ENCODE measurements at regions not wholly inside any gene's neighbourhood (a gene's known extent, or its start where the extent isn't known, plus 50 kb on each side); places are given as distances from the start of the nearest gene placed in this dataset.

- no peak for DNase-seq (ENCODE audit: low read depth)
These were observed 553.8 kb downstream of the LRRIQ3 start for GRCh38 chr1:73644198-73644597.

GRCh38 chr1:73639494-73639893 is 558.5 kb downstream of the LRRIQ3 start:
- no peak for DNase-seq (ENCODE audit: low read depth)

- no peak for DNase-seq (ENCODE audit: low read depth)
These were observed 560.7 kb downstream of the LRRIQ3 start for GRCh38 chr1:73637264-73637663.

- no peak for DNase-seq (ENCODE audit: low read depth)
These were observed 563.0 kb downstream of the LRRIQ3 start for GRCh38 chr1:73635021-73635420.

GRCh38 chr1:73627723-73628122 is 570.3 kb downstream of the LRRIQ3 start:
- DNase-seq (ENCODE audit: low read depth), result no peak

GRCh38 chr1:73626326-73626725 is 571.6 kb downstream of the LRRIQ3 start:
- DNase-seq (ENCODE audit: low read depth), result no peak

GRCh38 chr1:73623946-73624345 is 574.0 kb downstream of the LRRIQ3 start:
- no peak for DNase-seq (ENCODE audit: low read depth)

GRCh38 chr1:73617145-73617544 is 580.8 kb downstream of the LRRIQ3 start:
- DNase-seq (ENCODE audit: low read depth), result no peak

GRCh38 chr1:73611681-73612080 is 586.3 kb downstream of the LRRIQ3 start:
- no peak for DNase-seq (ENCODE audit: low read depth)

GRCh38 chr1:73604739-73605138 is 593.2 kb downstream of the LRRIQ3 start:
- no peak for DNase-seq (ENCODE audit: low read depth)

- DNase-seq (ENCODE audit: low read depth), result no peak
These were observed 593.8 kb downstream of the LRRIQ3 start for GRCh38 chr1:73604211-73604610.

GRCh38 chr1:73593804-73594203 is 604.2 kb downstream of the LRRIQ3 start:
- no peak for DNase-seq (ENCODE audit: low read depth)

- DNase-seq (ENCODE audit: low read depth), result no peak
These were observed 604.6 kb downstream of the LRRIQ3 start for GRCh38 chr1:73593364-73593763.

- no peak for DNase-seq (ENCODE audit: low read depth)
These were observed 610.9 kb downstream of the LRRIQ3 start for GRCh38 chr1:73587080-73587479.

- no peak for DNase-seq (ENCODE audit: low read depth)
These were observed 620.8 kb downstream of the LRRIQ3 start for GRCh38 chr1:73577206-73577605.

- no peak for DNase-seq (ENCODE audit: low read depth)
These were observed 621.9 kb downstream of the LRRIQ3 start for GRCh38 chr1:73576083-73576482.

- DNase-seq (ENCODE audit: low read depth), result no peak
These were observed 633.7 kb downstream of the LRRIQ3 start for GRCh38 chr1:73564294-73564693.

GRCh38 chr1:73556270-73556669 is 641.7 kb downstream of the LRRIQ3 start:
- no peak for DNase-seq (ENCODE audit: low read depth)

- no peak for DNase-seq (ENCODE audit: low read depth)
These were observed 660.6 kb downstream of the LRRIQ3 start for GRCh38 chr1:73537400-73537799.

GRCh38 chr1:73517603-73518191 is 680.3 kb downstream of the LRRIQ3 start:
- DNase-seq (ENCODE audit: low read depth), result no peak

GRCh38 chr1:73516451-73516850 is 681.5 kb downstream of the LRRIQ3 start:
- no peak for DNase-seq (ENCODE audit: low read depth)

- no peak for DNase-seq (ENCODE audit: low read depth)
These were observed 686.9 kb downstream of the LRRIQ3 start for GRCh38 chr1:73511038-73511437.

- no peak for DNase-seq (ENCODE audit: low read depth)
These were observed 697.8 kb downstream of the LRRIQ3 start for GRCh38 chr1:73500154-73500553.

GRCh38 chr1:73499671-73500070 is 698.3 kb downstream of the LRRIQ3 start:
- DNase-seq (ENCODE audit: low read depth), result no peak

All from forelimb muscle (tissue), 1 donor.